Kidney epithelial cell (primary cell): ENCODE measurements at regions not wholly inside any gene's neighbourhood (a gene's known extent, or its start where the extent isn't known, plus 50 kb on each side); places are given as distances from the start of the nearest gene placed in this dataset.

Experiments used
- DNase-seq: peaks from one replicate; pipeline ENCODE4 v3.0.0-alpha.2; 2010; ENCODE audit warnings: low read depth
- H3K27me3 ChIP-seq: 2 replicates; pipeline ENCODE4 v1.6.0; 2011; ENCODE audit warnings: low read length; ENCODE audit not compliant: control insufficient read depth, insufficient read depth
- H3K36me3 ChIP-seq: 2 replicates; pipeline ENCODE4 v1.5.1; 2011; ENCODE audit warnings: low read length; ENCODE audit not compliant: control insufficient read depth, insufficient read depth
- H3K4me3 ChIP-seq: 2 replicates; pipeline ENCODE4 v1.5.1; 2011; ENCODE audit warnings: low read depth, mild to moderate bottlenecking, control low read depth, low read length
- TF ChIP-seq, protein P1 (sequence below): IDR thresholded peaks from 2 replicates; pipeline ENCODE4 v1.5.1; 2011; ENCODE audit warnings: mild to moderate bottlenecking, moderate library complexity, low read length, control low read depth, inconsistent platforms; ENCODE audit not compliant: insufficient read depth, poor library complexity, severe bottlenecking

DNA sequence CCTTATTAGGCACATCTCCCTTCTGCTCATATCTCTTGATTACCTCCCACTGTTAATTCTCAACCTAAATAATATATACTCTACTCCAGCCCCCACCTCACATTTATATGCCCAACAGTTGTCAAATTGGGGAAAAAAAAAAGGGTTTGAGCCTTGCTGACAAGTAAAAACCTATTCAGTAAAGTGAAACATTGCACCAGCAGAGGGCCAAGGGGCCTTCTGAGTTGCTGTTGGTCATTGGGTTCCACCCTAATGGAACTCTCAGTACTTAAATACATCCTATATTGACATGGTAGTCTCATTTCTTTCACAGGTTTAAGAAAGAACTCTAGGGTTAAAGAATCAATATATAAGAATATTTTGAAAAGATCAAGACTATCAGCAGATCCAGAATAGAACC lies 362.2 kb downstream of the SMARCA1 start:
- DNase-seq, result no peak
- H3K4me3 ChIP-seq, result no peak overlapping the region
- no peaks in the 10 kb centered on the region for H3K27me3 ChIP-seq
- no peaks in the 10 kb centered on the region for H3K36me3 ChIP-seq
- TF ChIP-seq, protein P1, sequence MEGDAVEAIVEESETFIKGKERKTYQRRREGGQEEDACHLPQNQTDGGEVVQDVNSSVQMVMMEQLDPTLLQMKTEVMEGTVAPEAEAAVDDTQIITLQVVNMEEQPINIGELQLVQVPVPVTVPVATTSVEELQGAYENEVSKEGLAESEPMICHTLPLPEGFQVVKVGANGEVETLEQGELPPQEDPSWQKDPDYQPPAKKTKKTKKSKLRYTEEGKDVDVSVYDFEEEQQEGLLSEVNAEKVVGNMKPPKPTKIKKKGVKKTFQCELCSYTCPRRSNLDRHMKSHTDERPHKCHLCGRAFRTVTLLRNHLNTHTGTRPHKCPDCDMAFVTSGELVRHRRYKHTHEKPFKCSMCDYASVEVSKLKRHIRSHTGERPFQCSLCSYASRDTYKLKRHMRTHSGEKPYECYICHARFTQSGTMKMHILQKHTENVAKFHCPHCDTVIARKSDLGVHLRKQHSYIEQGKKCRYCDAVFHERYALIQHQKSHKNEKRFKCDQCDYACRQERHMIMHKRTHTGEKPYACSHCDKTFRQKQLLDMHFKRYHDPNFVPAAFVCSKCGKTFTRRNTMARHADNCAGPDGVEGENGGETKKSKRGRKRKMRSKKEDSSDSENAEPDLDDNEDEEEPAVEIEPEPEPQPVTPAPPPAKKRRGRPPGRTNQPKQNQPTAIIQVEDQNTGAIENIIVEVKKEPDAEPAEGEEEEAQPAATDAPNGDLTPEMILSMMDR, result no peak

- Histone ChIP-seq H3K4me3 (no peak overlapping the region), H3K27me3 (no peaks in the 10 kb centered on the region), H3K36me3 (no peaks in the 10 kb centered on the region)
- TF ChIP-seq, protein P1, result no peak
- DNase-seq, result no peak
Observed at GRCh38 chrX:129158505-129158904, 364.8 kb downstream of the SMARCA1 start.

GRCh38 chrX:129145840-129146272 lies 377.4 kb downstream of the SMARCA1 start:
- TF ChIP-seq, protein P1, result no peak
- no peaks in the 10 kb centered on the region for H3K36me3 ChIP-seq
- no peaks in the 10 kb centered on the region for H3K27me3 ChIP-seq
- H3K4me3 ChIP-seq, result no peak overlapping the region
- no peak for DNase-seq

- no peak for DNase-seq
- TF ChIP-seq, protein P1, result no peak
- no peak overlapping the region for H3K4me3 ChIP-seq
- no peaks in the 10 kb centered on the region for H3K36me3 ChIP-seq
- no peaks in the 10 kb centered on the region for H3K27me3 ChIP-seq
Observed at GRCh38 chrX:129145385-129145784, 377.9 kb downstream of the SMARCA1 start.

- peak; percentile 10 for DNase-seq
- Histone ChIP-seq H3K36me3 (no peaks in the 10 kb centered on the region), H3K4me3 (no peak overlapping the region), H3K27me3 (no peaks in the 10 kb centered on the region)
- TF ChIP-seq, protein P1, result no peak
Observed at GRCh38 chrX:129144172-129145038, 378.9 kb downstream of the SMARCA1 start.
